ENCODE measurements at regions not wholly inside any gene's neighbourhood (a gene's known extent, or its start where the extent isn't known, plus 50 kb on each side); places are given as distances from the start of the nearest gene placed in this dataset.

DNA sequence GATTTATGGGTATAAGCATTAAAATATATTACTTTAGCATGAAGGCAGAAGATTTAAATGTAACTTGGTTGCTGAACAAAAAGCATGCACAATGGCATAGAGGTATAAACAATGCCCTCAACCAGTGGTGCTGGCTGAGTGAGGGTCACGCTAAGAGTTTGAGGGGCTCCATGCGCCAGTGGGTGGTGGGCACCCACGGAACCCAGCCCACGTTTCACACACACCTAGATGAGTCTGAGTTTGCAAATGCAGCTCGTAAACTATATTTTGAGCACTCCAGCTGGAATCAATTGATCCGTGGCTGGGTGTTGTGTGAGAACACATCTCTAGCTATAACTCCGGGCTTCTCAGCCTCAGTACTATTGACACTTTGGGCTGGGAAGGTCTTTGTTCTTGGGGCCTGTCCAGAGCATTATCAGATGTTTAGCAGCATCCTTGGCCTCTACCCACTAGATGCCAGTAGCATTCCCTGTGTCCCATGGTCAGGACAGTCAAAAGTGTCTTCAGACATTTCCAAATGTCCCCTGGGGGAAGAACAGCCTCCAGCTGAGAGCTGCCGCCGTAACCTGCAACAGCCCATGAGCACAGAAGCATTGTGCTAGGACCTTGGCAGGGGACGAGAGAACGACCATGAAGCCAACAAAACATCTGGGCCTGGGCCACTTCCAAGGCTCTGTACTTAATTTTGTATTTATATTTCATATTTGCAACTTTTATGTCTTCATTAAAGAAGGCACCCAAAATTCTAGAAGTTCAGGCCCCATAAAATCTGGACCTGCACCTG is 108.1 kb upstream of the SOX1 start:
- no peak overlapping the region for H3K4me3 ChIP-seq (ENCODE audit: low read length)
- no peak for DNase-seq (ENCODE audit: low read depth, low spot score)

DNA sequence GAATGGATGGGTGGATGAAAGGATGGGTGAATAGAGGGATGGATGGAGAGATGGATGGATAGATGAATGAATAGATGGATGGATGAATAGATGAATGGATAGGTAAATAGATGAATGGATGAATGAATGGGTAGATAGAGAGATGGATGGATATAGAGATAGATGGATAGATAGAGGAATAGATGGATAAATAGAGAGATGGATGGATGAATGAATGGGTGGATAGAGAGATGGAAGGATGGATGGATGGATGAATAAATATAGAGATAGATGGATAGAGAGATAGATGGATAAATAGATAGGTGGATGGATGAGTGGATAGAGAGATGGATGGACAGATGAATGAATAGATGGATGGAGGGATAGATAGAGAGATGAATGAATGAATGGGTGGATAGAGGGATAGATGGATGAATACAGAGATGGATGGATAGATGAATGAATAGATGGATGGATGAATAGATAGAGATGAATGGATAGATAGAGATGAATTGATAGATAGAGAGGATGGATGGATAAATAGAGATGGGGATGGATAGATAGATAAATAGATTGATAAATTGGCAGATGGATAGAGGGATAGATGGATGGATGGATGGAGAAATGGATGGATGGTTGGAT is 106.7 kb upstream of the SOX1 start:
- H3K4me3 ChIP-seq (ENCODE audit: low read length), result no peak overlapping the region
- no peak for DNase-seq (ENCODE audit: low read depth, low spot score)

DNA sequence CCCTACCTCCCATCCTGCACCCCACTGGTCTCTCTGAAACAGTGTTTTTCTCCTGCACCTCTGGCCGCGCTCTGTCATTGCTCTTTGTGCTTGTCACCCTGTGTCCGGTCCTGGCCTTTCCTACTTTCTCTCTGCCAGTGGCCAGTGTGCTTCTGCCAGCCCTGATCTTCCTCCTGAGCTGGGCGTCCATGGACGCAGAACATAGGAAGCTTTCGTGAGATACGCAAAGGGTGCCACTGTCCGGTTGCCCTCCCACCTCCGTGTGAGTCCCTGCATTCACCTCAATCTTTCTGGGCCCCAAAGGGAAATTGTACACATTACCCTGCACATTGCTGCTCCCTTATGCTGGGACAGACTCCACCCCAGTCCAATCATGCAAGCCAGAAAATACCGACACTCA is 105.7 kb upstream of the SOX1 start:
- no peak for DNase-seq (ENCODE audit: low read depth, low spot score)
- H3K4me3 ChIP-seq (ENCODE audit: low read length), result no peak overlapping the region

DNA sequence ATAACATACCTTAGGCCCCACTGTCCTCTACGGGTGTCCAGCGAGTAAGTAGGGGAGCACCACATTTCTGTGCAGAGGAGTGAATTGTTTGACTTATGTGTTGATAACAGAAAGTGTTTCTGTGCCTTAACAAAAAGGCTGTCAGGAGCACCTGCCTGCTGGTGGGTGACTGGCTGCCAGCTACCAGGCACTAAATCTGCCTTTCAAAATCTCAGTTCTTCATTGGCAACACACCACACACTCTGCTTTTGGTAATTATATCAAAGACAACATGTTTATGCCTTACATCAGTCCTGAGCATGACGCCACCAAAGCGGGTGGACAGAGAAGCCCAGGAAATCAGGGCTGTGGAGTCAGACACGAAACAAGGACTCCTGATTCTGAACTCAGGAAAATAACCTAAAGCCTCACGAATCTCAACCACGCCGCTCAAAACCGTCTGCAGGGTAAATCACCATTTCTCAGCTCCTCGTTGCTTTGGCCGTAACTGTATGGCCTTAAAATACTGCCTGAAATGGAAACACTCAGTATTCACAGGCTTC is 105.2 kb upstream of the SOX1 start:
- DNase-seq (ENCODE audit: low read depth, low spot score), result no peak
- H3K4me3 ChIP-seq (ENCODE audit: low read length), result no peak overlapping the region

DNA sequence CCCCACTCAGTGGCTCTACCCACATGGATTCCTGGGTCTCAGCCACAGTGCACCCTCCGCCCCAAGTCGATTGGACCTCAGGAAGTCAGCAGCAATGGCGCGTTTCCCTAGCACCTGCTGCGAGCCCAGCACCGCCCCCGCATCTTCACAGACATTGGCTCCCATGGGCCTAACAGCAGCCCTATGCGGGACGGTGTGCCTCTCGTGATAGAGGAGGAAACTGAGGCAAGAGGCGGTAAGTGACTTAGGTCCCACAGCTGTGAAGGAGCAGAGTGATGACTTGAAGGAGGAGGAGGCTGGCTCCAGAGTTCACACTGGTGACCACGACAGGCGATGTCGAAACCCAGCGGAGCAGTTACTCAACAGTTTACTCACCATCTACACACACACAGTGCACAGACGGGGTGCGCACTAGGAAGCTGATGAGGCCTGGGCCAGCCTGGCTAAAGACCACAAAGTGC is 104.5 kb upstream of the SOX1 start:
- H3K4me3 ChIP-seq (ENCODE audit: low read length), result no peak overlapping the region
- no peak for DNase-seq (ENCODE audit: low read depth, low spot score)

DNA sequence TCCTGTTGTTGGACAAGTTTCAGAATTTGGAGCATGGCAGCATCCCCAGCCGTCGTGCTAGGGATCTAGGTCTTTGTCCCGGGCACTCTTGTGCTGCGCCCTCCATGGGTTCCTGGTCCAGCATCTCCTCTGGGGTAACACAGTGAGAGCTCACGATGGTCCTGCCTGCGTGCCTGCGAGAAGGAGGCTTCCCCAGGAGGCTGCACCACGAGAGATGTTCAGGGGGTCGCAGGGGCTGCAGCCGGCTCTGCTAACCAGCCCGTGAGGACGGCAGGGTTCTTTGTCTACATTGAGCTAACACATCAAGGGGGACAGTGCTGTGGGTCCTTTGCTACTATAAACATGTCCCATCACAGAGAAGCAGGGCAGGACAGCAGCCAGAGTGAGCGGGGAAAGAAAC is 103.9 kb upstream of the SOX1 start:
- DNase-seq (ENCODE audit: low read depth, low spot score), result no peak
- H3K4me3 ChIP-seq (ENCODE audit: low read length), result no peak overlapping the region

DNA sequence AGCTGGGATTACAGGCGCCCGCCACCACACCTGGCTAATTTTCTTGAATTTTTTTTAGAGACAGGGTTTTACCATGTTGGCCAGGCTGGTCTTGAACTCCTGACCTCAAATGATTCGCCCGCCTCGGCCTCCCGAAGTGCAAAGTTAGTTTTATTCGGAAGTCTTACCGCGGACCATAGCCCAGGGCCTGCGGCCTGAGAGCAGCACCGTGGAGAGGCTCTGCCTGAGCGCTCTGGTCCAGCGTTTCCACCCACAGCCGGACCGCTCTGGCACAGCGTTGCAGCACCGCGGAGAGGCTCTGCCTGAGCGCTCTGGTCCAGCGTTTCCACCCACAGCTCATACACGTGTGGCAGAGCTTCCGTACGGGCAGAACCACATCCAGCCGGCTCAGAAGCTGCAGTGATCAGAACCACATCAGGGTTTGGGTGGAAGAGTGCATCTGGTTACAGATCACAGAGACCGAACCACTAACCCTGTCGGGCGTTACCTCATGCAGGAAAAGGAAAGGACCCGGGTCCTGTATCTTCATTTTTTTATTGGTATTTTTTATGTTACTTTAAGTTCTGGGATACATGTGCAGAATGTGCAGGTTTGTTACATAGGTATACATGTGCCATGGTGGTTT is 102.4 kb upstream of the SOX1 start:
- no peak overlapping the region for H3K4me3 ChIP-seq (ENCODE audit: low read length)
- no peak for DNase-seq (ENCODE audit: low read depth, low spot score)

DNA sequence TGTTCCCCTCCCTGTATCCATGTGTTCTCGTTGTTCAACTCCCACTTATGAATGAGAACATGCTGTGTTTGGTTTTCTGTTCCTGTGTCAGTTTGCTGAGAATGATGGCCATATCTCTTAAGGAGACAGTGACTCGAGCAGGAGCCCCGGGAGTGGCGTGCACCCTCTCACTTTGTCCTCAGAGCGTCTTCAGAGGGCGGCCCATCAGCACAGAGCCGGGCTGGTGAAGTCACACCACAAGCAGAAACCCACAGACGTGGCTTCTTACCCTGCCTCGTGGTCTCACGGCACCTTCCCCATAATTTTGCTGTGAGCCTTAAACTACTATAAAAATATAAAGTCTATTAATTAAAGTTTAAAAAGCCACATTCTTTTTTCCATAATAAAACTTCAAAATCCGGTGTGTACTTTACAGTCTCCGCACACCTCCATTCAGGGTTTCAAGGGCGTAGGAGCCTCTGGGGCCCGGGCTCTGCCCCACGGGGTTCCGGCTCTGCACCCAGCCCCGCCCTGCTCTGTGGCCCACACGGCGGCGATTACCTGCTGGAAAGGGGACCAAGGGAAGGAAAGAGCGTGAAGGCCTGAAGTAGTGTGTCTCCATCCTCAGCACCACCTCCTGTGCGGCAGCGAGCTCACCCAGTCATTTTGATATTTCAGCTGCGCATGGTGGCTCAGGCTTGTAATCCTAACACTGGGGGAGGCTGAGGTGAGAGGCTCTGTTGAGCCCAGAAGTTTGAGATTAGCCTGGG is 101.3 kb upstream of the SOX1 start:
- H3K4me3 ChIP-seq (ENCODE audit: low read length), result no peak overlapping the region

DNA sequence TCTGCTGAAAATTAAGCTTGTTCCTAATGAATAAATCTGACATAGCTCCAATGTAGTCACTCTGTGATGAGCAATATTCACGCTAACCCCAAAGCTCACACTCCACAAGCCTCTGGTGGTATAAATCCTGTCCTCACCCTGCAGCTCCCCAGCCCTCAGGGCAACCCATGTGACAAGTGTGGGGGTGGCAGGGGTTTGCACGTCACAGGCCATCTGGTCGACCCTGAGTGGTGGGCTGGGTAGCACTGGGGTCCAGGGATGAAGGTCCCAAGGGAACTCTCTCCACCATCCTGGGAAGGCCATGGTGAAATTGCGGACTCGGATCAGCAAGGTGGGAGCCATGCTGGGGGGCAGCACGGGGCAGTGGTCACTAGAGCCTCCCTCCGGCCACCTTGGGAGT is 100.0 kb upstream of the SOX1 start:
- H3K4me3 ChIP-seq (ENCODE audit: low read length), result no peak overlapping the region
- DNase-seq (ENCODE audit: low read depth, low spot score), result no peak

More for the DNA sequence above, 101.3 kb upstream of the SOX1 start:
- DNase-seq (ENCODE audit: low read depth, low spot score), result no peak

DNA sequence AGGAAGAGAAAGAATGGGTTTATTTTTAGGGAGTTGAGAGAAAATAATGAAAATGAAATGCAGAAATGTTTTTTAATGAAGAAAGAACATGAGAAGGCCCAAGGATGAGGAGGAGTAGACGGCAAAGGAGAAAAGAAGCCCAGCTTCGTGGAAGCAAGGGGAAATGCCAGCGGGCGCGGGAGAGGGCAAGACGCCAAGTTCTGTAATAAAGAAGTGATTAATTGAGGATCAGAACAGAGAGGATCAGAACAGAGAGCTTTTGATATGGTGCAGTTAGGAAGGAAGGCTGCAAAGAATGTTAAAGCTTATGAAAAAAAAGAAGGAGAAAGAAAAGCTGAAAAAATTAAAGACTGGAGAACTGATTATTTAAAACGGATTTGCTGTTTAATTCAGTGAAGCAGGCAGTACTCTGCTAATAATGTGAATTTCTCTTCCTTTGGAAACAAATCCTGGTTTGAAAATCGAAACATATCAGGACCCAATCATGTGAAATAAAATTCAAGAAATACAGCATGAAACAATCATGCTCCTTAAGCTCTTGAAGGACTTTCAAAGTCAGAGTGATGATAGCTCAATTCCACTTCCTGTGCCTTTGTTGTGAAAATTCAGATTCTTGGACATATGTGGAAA is 99.3 kb upstream of the SOX1 start:
- DNase-seq (ENCODE audit: low read depth, low spot score), result no peak
- no peak overlapping the region for H3K4me3 ChIP-seq (ENCODE audit: low read length)

DNA sequence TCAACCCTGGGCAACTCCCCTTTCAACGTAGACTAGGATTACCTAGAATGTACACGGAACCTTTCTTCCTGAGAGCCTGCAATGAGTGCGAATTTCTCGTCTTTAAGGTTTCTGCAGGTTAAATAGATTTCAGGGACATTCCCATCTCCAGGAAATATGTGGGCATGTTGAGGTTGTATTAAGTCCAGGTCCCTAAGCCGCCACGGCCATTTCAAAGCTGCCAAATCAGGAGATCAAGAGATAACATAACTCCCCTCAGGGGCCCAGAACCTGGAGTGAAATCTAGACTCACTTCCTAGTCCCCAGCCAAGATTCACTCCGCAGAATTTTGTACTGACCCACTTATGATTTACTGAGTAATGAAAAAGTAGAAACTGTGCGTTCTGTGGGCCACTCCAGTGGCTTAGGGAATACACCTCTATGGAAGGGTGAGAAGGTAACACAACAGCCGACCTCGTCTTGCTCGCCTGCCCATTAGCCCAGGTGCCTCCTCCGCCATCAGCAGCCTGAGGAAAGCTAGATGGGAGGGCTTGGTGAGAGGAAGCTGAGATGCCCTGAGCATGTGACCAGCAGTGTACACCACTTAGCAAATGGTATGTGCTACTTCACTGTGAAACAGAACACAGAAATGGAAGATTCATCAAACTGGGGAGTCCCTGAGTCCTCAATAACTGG is 98.5 kb upstream of the SOX1 start:
- DNase-seq (ENCODE audit: low read depth, low spot score), result no peak
- no peak overlapping the region for H3K4me3 ChIP-seq (ENCODE audit: low read length)

DNA sequence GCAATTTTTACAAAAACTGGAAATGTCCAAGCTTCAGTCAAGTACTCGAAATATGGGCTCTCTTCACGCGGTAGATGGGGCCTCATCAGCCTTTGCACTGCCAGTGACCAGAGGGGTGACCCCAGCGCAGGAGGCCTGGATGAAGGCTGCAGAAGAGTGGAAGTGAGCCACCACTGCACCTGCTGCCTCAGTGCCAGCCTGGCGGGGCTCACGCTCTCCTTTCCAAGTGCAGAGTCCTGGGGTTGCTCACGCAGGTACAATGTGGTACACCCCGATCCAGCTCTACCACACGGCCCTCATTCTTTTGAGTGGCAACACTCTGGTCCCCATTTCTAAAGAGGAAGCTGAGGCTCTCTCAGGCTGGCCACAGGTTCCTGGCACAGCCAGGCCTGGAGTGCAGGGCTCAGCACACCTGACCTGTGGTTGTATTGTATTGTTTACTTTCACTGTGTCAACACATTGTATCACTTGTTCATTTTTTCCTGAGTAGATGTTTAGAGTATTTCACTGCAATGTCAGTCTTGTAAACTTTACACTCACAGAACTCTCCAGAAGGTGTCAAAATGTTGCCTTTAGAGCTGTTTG is 97.3 kb upstream of the SOX1 start:
- H3K4me3 ChIP-seq (ENCODE audit: low read length), result no peak overlapping the region
- no peak for DNase-seq (ENCODE audit: low read depth, low spot score)

DNA sequence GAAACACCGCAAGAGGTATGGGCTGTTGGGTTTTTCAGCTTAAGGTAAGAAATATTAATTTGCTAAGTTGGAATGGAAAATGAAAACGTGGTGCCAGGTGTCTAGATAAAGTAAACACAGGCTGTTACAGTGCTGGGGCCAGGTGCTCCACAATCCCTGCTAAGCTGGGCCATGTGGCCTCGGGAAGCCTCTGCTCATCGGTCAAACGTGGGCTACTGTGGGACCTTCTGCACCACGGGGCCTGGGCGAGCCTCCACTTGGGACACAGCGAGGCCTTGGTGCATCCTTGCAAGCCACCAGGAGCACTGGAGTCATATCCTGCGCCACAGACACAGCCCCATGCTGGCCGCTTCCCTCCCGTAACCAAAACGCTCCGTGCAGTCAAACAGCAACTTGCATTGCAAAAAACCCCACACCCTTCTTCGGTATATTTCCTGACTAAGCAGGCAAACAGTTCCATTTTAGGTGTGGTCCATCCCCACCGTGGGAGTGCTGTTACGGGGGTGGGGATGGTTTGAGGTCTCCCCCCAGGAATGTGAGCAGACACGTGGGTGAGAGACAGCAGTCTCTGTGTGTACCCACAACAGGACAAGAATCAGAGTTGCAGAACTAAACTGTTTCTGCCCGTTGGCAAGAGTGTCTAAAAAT is 96.3 kb upstream of the SOX1 start:
- H3K4me3 ChIP-seq (ENCODE audit: low read length), result no peak overlapping the region
- no peak for DNase-seq (ENCODE audit: low read depth, low spot score)

DNA sequence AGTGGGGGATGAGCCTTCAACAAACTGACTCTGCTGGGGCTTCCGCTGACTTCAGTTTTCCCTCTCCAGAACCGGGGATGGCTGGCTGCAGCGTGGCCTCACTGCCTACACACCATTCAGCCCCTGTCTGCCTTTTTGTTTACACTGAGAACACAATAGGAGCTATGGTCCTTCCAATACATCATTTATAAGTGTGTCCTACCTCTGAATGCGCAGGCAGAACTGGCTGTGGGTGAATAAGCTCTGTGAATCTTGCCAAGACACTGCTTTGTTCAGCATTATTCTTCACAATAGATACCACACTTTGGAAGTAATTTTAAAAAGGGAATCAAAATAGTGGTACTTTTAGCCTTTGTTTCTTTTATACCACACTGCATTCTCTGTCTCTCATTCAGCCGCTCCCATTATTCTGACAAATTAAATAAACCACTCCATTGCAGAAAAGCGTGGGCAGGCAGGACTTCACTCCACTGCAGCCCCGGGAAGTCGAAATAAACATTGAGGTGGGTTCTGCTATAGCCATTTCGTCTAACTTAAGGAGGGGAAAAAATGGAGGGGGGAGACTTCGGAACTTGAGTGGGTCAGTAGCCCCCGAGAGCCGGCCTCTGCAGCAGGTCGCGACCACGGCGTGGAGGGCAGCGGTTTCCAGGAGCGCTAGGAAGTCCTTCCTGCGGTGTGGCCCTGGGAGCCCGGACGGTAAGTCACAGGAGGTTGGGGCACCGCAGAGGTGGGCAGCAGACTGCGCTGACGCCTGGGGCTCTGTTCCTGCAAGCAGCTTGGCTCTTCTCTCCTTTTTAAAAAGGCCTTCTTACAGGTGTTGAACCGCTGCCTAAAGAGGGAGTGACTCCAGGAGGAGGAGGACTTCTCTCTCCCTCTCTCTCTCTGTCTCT is 94.8 kb upstream of the SOX1 start:
- H3K4me3 ChIP-seq (ENCODE audit: low read length), result no peak overlapping the region
- DNase-seq (ENCODE audit: low read depth, low spot score), result no peak

DNA sequence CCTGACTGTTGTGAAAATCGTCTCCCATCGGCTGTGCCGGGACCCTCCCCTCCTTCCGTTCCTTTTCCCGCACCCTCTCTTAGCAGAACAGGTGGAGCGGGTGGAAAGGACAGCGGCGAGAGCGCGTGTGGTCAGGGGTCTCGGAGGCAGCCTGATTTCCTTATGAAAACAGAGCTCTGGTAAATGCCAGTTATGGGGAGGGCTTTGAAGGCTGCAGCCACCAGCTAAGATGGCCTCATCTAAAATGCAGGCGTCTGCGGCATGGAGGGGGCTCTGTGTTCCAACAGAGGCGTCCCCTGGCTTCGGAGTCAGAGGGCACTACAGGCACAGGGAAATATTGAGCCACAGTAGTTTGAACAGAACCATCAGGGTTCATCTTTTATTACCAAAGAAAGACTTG is 93.8 kb upstream of the SOX1 start:
- no peak for DNase-seq (ENCODE audit: low read depth, low spot score)
- no peak overlapping the region for H3K4me3 ChIP-seq (ENCODE audit: low read length)

DNA sequence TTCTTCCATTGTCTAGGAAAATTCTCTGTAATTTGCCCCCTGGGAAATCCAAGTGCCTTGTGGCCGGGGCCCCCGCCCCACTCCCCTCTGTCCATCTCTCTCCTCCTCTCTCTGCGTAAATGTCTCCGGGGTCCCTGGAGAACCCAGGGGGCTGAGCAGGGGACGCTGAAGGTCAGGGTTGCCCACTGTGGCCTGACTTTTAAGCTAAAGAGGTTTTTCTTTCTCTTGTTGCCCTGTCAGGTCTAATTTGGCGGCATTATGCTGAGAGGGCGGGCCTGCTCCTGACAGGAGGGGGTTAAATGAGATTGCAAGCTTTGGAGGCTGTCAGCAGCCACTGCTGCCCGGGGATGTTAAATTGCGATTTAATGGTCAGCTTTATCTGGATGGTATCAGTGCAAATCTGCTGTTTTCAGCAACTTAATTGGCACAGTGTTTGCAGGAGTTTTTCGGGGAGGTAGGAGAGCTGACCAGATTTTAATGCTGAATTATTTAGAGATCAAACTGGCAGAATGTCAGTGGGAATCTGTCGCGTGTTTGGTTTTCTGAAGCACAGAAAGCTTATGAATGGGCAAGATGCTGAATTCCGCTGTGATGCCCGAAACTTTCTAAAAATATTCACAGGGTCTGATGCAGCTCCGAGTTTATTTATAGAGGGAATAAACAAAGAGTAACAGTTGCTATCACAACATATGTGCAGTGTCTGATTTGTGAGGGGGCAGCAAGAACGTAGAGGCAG is 93.2 kb upstream of the SOX1 start:
- DNase-seq (ENCODE audit: low read depth, low spot score), result no peak

More for the DNA sequence above, 93.2 kb upstream of the SOX1 start:
- H3K4me3 ChIP-seq (ENCODE audit: low read length), result no peak overlapping the region

All from Jurkat, Clone E6-1 (cell line).